Kidney epithelial cell (primary cell): ENCODE measurements at regions not wholly inside any gene's neighbourhood (a gene's known extent, or its start where the extent isn't known, plus 50 kb on each side); places are given as distances from the start of the nearest gene placed in this dataset.

Experiments
- DNase-seq: peaks from one replicate; pipeline ENCODE4 v3.0.0-alpha.2; 2010; ENCODE audit warnings: low read depth
- H3K27me3 ChIP-seq: 2 replicates; pipeline ENCODE4 v1.6.0; 2011; ENCODE audit warnings: low read length; ENCODE audit not compliant: control insufficient read depth, insufficient read depth
- H3K36me3 ChIP-seq: 2 replicates; pipeline ENCODE4 v1.5.1; 2011; ENCODE audit warnings: low read length; ENCODE audit not compliant: control insufficient read depth, insufficient read depth
- H3K4me3 ChIP-seq: 2 replicates; pipeline ENCODE4 v1.5.1; 2011; ENCODE audit warnings: low read depth, mild to moderate bottlenecking, control low read depth, low read length
- TF ChIP-seq, protein P1 (sequence below): IDR thresholded peaks from 2 replicates; pipeline ENCODE4 v1.5.1; 2011; ENCODE audit warnings: mild to moderate bottlenecking, moderate library complexity, low read length, control low read depth, inconsistent platforms; ENCODE audit not compliant: insufficient read depth, poor library complexity, severe bottlenecking

DNA sequence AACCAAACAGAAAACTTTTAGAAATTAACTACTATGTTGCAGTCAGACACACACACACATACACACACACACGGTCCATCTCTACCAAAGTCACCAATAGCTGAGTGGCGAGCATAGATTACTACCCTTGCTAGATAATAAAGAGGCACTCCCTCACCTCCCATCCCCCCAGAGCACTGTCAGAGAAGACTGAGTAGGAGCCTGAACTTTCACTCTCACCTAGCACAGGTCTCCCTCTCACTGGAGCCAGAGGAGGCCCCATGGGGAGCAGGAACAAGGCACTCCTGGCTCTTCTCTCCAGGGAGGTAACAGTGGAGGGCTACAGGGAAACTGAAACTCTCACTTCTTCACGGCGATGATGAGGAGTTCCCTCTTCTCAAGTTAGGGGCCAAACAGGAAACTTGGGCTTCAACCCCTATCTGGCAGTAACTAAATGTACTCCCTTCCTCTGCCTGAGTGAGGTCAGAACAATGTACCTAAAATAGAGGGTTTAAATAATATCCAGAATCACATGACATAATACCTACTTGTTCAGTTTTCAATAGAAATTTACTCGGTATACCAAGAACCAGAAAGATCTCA, 975.3 kb upstream of the GBE1 start:
- Histone ChIP-seq H3K36me3 (no peaks in the 10 kb centered on the region), H3K4me3 (no peak overlapping the region), H3K27me3 (no peaks in the 10 kb centered on the region)
- DNase-seq = no peak
- TF ChIP-seq, protein P1, sequence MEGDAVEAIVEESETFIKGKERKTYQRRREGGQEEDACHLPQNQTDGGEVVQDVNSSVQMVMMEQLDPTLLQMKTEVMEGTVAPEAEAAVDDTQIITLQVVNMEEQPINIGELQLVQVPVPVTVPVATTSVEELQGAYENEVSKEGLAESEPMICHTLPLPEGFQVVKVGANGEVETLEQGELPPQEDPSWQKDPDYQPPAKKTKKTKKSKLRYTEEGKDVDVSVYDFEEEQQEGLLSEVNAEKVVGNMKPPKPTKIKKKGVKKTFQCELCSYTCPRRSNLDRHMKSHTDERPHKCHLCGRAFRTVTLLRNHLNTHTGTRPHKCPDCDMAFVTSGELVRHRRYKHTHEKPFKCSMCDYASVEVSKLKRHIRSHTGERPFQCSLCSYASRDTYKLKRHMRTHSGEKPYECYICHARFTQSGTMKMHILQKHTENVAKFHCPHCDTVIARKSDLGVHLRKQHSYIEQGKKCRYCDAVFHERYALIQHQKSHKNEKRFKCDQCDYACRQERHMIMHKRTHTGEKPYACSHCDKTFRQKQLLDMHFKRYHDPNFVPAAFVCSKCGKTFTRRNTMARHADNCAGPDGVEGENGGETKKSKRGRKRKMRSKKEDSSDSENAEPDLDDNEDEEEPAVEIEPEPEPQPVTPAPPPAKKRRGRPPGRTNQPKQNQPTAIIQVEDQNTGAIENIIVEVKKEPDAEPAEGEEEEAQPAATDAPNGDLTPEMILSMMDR = no peak

DNA sequence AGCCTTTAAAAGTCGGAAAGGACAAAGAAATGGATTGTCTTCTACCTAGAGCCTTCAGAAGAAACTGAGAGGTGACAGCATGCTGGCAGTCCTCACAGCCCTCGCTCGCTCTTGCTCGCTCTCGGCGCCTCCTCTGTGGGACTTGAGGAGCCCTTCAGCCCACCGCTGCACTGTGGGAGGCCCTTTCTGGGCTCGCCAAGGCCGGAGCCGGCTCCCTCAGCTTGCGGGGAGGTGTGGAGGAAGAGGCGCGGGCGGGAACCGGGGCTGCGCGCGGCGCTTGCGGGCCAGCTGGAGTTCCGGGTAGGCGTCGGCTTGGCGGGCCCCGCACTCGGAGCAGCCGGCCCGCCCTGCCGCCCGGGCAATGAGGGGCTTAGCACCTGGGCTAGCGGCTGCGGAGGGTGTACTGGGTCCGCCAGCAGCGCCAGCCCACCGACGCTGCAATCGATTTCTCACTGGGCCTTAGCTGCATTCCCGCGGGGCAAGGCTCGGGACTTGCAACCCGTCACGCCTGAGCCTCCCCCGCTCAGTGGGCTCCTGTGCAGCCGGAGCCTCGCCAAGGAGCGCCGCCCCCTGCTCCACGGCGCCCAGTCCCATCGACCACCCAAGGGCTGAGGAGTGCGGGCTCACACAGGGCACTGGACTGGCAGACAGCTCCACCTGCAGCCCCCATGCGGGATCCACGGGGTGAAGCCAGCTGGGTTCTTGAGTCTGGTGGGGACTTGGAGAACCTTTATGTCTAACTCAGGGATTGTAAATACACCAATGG, 953.8 kb upstream of the GBE1 start:
- Histone ChIP-seq H3K4me3 (no peak overlapping the region), H3K27me3 (no peaks in the 10 kb centered on the region), H3K36me3 (no peaks in the 10 kb centered on the region)
- TF ChIP-seq, protein P1 = no peak
- DNase-seq = no peak

DNA sequence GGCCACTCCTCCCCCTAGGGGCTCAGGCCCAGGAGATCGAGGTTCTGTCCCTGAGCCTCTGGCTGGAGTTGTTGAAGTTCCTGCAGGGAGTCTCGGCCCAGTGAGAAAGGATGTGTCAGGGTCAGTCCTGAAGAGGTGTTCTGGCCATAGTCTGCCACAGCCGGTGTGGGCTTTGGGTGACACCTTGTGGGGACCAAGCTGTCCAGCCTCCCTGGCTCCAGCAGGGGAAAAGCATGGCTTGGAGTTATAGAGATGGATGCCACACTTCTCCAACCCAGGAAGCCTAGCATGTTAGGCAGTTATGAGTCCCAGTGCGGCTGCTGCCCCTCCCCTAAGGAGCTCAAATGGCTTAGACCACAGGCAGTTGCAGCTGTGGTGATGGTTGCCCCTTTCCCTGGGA, 945.6 kb upstream of the GBE1 start:
- Histone ChIP-seq H3K27me3 (no peaks in the 10 kb centered on the region), H3K36me3 (no peaks in the 10 kb centered on the region), H3K4me3 (no peak overlapping the region)
- TF ChIP-seq, protein P1 = no peak
- DNase-seq = no peak

DNA sequence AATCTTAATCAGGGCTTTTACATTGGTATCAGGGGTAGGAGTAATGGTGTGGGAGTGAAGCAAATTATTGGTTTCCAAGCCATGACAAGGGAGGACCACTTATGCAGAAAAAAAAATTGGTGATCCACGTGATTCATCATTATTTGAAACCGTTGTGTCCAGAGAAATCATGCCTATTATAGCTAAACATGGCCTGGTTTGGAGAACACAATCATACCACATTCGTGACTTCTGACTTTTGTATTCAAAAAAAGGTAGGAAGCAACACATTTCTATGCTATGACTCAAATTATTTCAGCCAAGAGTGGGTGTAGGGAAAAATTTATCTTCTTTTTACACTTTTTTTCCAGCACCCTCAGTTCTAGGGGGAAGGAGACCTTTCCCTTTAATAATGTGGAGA, 924.3 kb upstream of the GBE1 start:
- no peaks in the 10 kb centered on the region for H3K27me3 ChIP-seq
- no peak overlapping the region for H3K4me3 ChIP-seq
- TF ChIP-seq, protein P1 = no peak
- DNase-seq = no peak
- H3K36me3 ChIP-seq = no peaks in the 10 kb centered on the region

DNA sequence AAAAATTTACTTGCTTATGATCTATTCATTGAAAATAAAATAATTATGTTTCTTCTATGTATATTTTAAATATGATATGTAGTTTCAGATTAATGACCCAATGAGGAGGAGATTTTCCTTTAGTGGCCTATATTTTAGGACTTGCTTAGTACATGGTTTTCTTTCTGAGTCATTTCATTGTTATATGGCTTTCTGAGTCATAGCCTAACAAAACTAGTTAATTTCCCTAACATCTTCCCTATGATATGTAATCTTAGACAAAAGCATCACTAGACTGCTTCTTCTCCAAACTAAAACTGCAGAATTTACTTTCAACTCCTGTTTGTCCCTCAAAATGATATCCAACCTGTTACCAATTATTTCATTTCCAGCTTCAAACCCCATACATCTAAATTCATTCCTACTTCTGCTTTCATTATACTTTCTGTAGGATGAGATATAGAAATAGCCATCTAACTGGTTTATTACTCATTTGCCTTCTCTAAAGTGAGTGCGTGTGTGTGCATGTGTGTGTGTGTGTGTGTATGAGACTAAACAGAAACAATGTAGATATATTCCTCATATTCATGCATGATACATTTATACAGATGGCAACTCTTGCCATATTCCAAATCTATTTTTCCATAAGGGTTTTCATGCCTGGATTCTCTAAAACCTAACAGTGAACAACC, 915.0 kb upstream of the GBE1 start:
- DNase-seq = no peak
- Histone ChIP-seq H3K4me3 (no peak overlapping the region), H3K27me3 (no peaks in the 10 kb centered on the region), H3K36me3 (no peaks in the 10 kb centered on the region)
- TF ChIP-seq, protein P1 = no peak

DNA sequence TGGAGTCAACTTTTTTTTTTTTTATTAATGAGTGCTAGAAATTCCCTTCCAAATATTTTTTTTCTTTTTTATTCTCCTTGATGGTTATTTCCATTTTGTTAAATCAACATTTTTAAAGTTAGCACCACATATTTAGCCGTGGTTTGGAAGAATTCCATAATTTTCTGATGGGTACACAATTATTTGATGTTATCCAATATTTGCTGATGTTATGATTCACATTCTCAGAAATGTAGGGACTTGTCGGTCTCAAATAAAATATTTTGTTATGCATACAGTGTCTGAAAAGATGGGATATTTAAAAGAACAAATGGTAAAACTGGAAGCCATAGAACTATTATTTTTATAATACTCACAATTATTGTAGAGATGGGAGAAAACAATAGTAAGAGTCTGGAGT, 911.5 kb upstream of the GBE1 start:
- no peak for DNase-seq
- TF ChIP-seq, protein P1 = no peak
- no peaks in the 10 kb centered on the region for H3K27me3 ChIP-seq
- H3K36me3 ChIP-seq = no peaks in the 10 kb centered on the region
- H3K4me3 ChIP-seq = no peak overlapping the region
